Suprapubic skin (tissue), 4 donors: ENCODE measurements at regions not wholly inside any gene's neighbourhood (a gene's known extent, or its start where the extent isn't known, plus 50 kb on each side); places are given as distances from the start of the nearest gene placed in this dataset.

ENCODE experiments used
- EP300 ChIP-seq: sonication (generic); formaldehyde crosslinking; IDR thresholded peaks from one replicate; pipeline ENCODE4 v1.6.1; 2017; ENCODE audit warnings: antibody characterized with exemption
- POLR2A ChIP-seq, 2 donors: fragments of 450-650 bp; IDR thresholded peaks; one replicate each; pipeline ENCODE4 v1.6.1; 2017; ENCODE audit warnings: antibody characterized with exemption in 2 of 2, mild to moderate bottlenecking in 2 of 2, moderate library complexity in 2 of 2
- POLR2AphosphoS5 ChIP-seq, 3 donors: sonication (generic); formaldehyde crosslinking; IDR thresholded peaks; one replicate each; pipeline ENCODE4 v1.6.1; 2017; ENCODE audit warnings: antibody characterized with exemption in 3 of 3
- TF ChIP-seq, protein P1 (sequence below), 2 donors: fragments of 200-600 bp in 1 of 2; fragments of 450-650 bp in 1 of 2; sonication (generic) in 1 of 2; IDR thresholded peaks; one replicate each; pipeline ENCODE4 v1.5.1; 2016 to 2019; ENCODE audit warnings: antibody characterized with exemption in 2 of 2, mild to moderate bottlenecking in 1 of 2, moderate library complexity in 1 of 2

GRCh38 chr7:124130-124949 lies 68.0 kb upstream of the FAM20C start:
- no peak for TF ChIP-seq EP300
- TF ChIP-seq, protein P1, sequence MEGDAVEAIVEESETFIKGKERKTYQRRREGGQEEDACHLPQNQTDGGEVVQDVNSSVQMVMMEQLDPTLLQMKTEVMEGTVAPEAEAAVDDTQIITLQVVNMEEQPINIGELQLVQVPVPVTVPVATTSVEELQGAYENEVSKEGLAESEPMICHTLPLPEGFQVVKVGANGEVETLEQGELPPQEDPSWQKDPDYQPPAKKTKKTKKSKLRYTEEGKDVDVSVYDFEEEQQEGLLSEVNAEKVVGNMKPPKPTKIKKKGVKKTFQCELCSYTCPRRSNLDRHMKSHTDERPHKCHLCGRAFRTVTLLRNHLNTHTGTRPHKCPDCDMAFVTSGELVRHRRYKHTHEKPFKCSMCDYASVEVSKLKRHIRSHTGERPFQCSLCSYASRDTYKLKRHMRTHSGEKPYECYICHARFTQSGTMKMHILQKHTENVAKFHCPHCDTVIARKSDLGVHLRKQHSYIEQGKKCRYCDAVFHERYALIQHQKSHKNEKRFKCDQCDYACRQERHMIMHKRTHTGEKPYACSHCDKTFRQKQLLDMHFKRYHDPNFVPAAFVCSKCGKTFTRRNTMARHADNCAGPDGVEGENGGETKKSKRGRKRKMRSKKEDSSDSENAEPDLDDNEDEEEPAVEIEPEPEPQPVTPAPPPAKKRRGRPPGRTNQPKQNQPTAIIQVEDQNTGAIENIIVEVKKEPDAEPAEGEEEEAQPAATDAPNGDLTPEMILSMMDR (IDR thresholded peaks at IDR 0.05), result no peak
- no peak for TF ChIP-seq POLR2A (IDR thresholded peaks at IDR 0.05)
- no peak for TF ChIP-seq POLR2AphosphoS5 (IDR thresholded peaks at IDR 0.05)
